WERI-Rb-1 (cell line): ENCODE measurements at regions not wholly inside any gene's neighbourhood (a gene's known extent, or its start where the extent isn't known, plus 50 kb on each side); places are given as distances from the start of the nearest gene placed in this dataset.

Experiments used
- DNase-seq: peaks from one replicate; pipeline ENCODE4 v3.0.0-alpha.2; 2020
- H3K27ac ChIP-seq: fragments of 250-450 bp; sonication (Bioruptor Pico); 2 replicates; pipeline ENCODE4 v1.5.1; 2020; ENCODE audit warnings: mild to moderate bottlenecking, moderate library complexity
- H3K27me3 ChIP-seq: fragments of 250-450 bp; sonication (Bioruptor Pico); 2 replicates; pipeline ENCODE4 v1.5.1; 2021; ENCODE audit warnings: mild to moderate bottlenecking, low read depth, moderate library complexity; ENCODE audit not compliant: insufficient read depth, severe bottlenecking
- H3K36me3 ChIP-seq: fragments of 250-450 bp; sonication (Bioruptor Pico); 2 replicates; pipeline ENCODE4 v1.5.1; 2020; ENCODE audit warnings: mild to moderate bottlenecking, moderate library complexity
- H3K4me3 ChIP-seq: 2 replicates; pipeline ENCODE4 v1.5.1; 2011; ENCODE audit warnings: low read depth, mild to moderate bottlenecking, control low read depth, low read length
- H3K9me3 ChIP-seq: fragments of 250-450 bp; sonication (Bioruptor Pico); 2 replicates; pipeline ENCODE4 v1.5.1; 2021; ENCODE audit warnings: mild to moderate bottlenecking, moderate library complexity; ENCODE audit not compliant: severe bottlenecking
- TF ChIP-seq, protein P1 (sequence below): IDR thresholded peaks from 2 replicates; pipeline ENCODE4 v1.5.1; 2011; ENCODE audit warnings: low read depth, mild to moderate bottlenecking, control low read depth, inconsistent platforms, low read length

GRCh38 chr13:88000239-88000638 lies 329.1 kb downstream of the SLITRK5 start:
- no peak overlapping the region for H3K27ac ChIP-seq
- no peak for DNase-seq
- no peaks in the 10 kb centered on the region for H3K36me3 ChIP-seq
- no peaks in the 10 kb centered on the region for H3K9me3 ChIP-seq
- TF ChIP-seq, protein P1, sequence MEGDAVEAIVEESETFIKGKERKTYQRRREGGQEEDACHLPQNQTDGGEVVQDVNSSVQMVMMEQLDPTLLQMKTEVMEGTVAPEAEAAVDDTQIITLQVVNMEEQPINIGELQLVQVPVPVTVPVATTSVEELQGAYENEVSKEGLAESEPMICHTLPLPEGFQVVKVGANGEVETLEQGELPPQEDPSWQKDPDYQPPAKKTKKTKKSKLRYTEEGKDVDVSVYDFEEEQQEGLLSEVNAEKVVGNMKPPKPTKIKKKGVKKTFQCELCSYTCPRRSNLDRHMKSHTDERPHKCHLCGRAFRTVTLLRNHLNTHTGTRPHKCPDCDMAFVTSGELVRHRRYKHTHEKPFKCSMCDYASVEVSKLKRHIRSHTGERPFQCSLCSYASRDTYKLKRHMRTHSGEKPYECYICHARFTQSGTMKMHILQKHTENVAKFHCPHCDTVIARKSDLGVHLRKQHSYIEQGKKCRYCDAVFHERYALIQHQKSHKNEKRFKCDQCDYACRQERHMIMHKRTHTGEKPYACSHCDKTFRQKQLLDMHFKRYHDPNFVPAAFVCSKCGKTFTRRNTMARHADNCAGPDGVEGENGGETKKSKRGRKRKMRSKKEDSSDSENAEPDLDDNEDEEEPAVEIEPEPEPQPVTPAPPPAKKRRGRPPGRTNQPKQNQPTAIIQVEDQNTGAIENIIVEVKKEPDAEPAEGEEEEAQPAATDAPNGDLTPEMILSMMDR: 0 out of 2 replicates have a peak, but pooled peaks have one; percentile 33
- no peak overlapping the region for H3K4me3 ChIP-seq
- no peaks in the 10 kb centered on the region for H3K27me3 ChIP-seq

- Histone ChIP-seq H3K36me3 (no peaks in the 10 kb centered on the region), H3K27me3 (no peaks in the 10 kb centered on the region), H3K9me3 (no peaks in the 10 kb centered on the region), H3K27ac (no peak overlapping the region), H3K4me3 (no peak overlapping the region)
- TF ChIP-seq, protein P1: no peak
- DNase-seq: no peak
Measured at GRCh38 chr13:88000787-88001186, 329.6 kb downstream of the SLITRK5 start.

GRCh38 chr13:88005188-88005587 lies 334.0 kb downstream of the SLITRK5 start:
- TF ChIP-seq, protein P1: 0 out of 2 replicates have a peak, but pooled peaks have one; percentile 8
- no peak overlapping the region for H3K4me3 ChIP-seq
- H3K27me3 ChIP-seq: no peaks in the 10 kb centered on the region
- H3K27ac ChIP-seq: no peak overlapping the region
- no peaks in the 10 kb centered on the region for H3K36me3 ChIP-seq
- DNase-seq: no peak
- no peaks in the 10 kb centered on the region for H3K9me3 ChIP-seq

- no peak overlapping the region for H3K4me3 ChIP-seq
Measured at GRCh38 chr13:88014527-88014926, 343.4 kb downstream of the SLITRK5 start.

GRCh38 chr13:88022431-88023208 lies 351.4 kb downstream of the SLITRK5 start:
- TF ChIP-seq, protein P1: no peak
- Histone ChIP-seq H3K36me3 (no peaks in the 10 kb centered on the region), H3K9me3 (no peaks in the 10 kb centered on the region), H3K27me3 (no peaks in the 10 kb centered on the region), H3K4me3 (no peak overlapping the region), H3K27ac (no peak overlapping the region)
- DNase-seq: no peak

More at GRCh38 chr13:88014527-88014926, 343.4 kb downstream of the SLITRK5 start:
- Histone ChIP-seq H3K9me3 (no peaks in the 10 kb centered on the region), H3K27me3 (no peaks in the 10 kb centered on the region), H3K27ac (no peak overlapping the region), H3K36me3 (no peaks in the 10 kb centered on the region)
- TF ChIP-seq, protein P1: no peak
- no peak for DNase-seq
